HepG2 (cell line): ENCODE measurements at regions not wholly inside any gene's neighbourhood (a gene's known extent, or its start where the extent isn't known, plus 50 kb on each side); places are given as distances from the start of the nearest gene placed in this dataset.

ENCODE experiments used
- ATAC-seq: fragments of 200-7000 bp; cut with Tn5 transposase; 3 replicates; pipeline ENCODE4 v1.9.1; 2020; ENCODE audit warnings: mild to moderate bottlenecking, moderate library complexity
- BruUV-seq: library from RNA; stranded (reverse); fragments of 400-500 nt; replicated peaks from 2 replicates; lab custom pipeline; 2021; lab: Mats Ljungman, UMichigan
- CTCF ChIA-PET: fragments of 300-600 bp; formaldehyde crosslinking; extraction: SDS; loops from one replicate; lab custom pipeline; 2021; ENCODE audit warnings: low total read pairs, inconsistent platforms, low intra/inter-chr PET ratio; lab: Yijun Ruan, JAX
- POLR2A ChIA-PET: fragments of 350-600 bp; sonication (Branson Sonifier 250); formaldehyde crosslinking; loops from one replicate; lab custom pipeline; 2020; ENCODE audit warnings: antibody characterized with exemption, inconsistent platforms; lab: Yijun Ruan, JAX
- DNase-seq: peaks from one replicate; pipeline ENCODE4 v3.0.0-alpha.2; 2015; ENCODE audit warnings: low spot score
- FAIRE-seq: peaks from 3 replicates; lab custom pipeline; 2011; peaks lifted over from hg19 to GRCh38; lab: Jason Lieb, UNC
- H2AFZ ChIP-seq: one replicate; pipeline ENCODE4 v1.6.1; 2011; ENCODE audit warnings: low read length, inconsistent platforms
- H3K27ac ChIP-seq: fragments of 300-600 bp; 3 replicates; pipeline ENCODE4 v1.8.0; 2011; ENCODE audit warnings: mixed run types, mild to moderate bottlenecking, mixed read lengths, low read length, inconsistent platforms; ENCODE audit not compliant: insufficient read depth; ENCODE audit errors: extremely low read length
- H3K27me3 ChIP-seq, 2 experiments: fragments of 200-600 bp in 1 of 2; 2 replicates in 1 of 2; 3 replicates in 1 of 2; pipeline versions ENCODE4 v1.6.0 to v1.8.0; 2011; ENCODE audit warnings: low read length in 2 of 2, mild to moderate bottlenecking in 2 of 2, moderate library complexity in 2 of 2, inconsistent platforms in 1 of 2; ENCODE audit not compliant: insufficient read depth in 2 of 2, control insufficient read depth in 1 of 2
- H3K36me3 ChIP-seq, 2 experiments: fragments of 200-600 bp in 1 of 2; replicated peaks in 1 of 2; 2 replicates in 1 of 2; 3 replicates in 1 of 2; pipeline versions ENCODE4 v1.5.1 to v1.8.0; 2011; ENCODE audit warnings: low read length in 2 of 2, inconsistent platforms in 1 of 2; ENCODE audit not compliant: insufficient read depth in 2 of 2, control insufficient read depth in 1 of 2
- H3K4me1 ChIP-seq: 2 replicates; pipeline ENCODE4 v1.5.1; 2012; ENCODE audit warnings: low read length, inconsistent platforms; ENCODE audit not compliant: insufficient read depth
- H3K4me2 ChIP-seq: 2 replicates; pipeline ENCODE4 v1.6.0; 2011; ENCODE audit warnings: low read depth, low read length, inconsistent platforms
- H3K4me3 ChIP-seq, 3 experiments: fragments of 200-600 bp in 1 of 3; sonication (generic), shearing (Covaris generic) in 1 of 3; replicated peaks in 1 of 3; 2 replicates each; pipeline ENCODE4 v1.5.1; 2011 to 2016; ENCODE audit warnings: low read length in 3 of 3, inconsistent platforms in 2 of 3, low read depth in 2 of 3, mild to moderate bottlenecking in 2 of 3, control low read depth in 1 of 3, mixed read lengths in 1 of 3; ENCODE audit not compliant: insufficient read depth in 1 of 3
- H3K79me2 ChIP-seq: one replicate; pipeline ENCODE4 v1.6.1; 2011; ENCODE audit warnings: low read length, inconsistent platforms; ENCODE audit not compliant: insufficient read depth
- H3K9ac ChIP-seq: 2 replicates; pipeline ENCODE4 v1.6.0; 2011; ENCODE audit warnings: mild to moderate bottlenecking, low read depth, low read length, inconsistent platforms; ENCODE audit not compliant: insufficient read depth
- H3K9me3 ChIP-seq: 2 replicates; pipeline ENCODE4 v1.5.1; 2012; ENCODE audit warnings: mild to moderate bottlenecking, low read length
- H4K20me1 ChIP-seq: 2 replicates; pipeline ENCODE4 v1.6.0; 2011; ENCODE audit warnings: inconsistent platforms, mild to moderate bottlenecking, low read length, moderate library complexity; ENCODE audit not compliant: insufficient read depth
- ASH2L ChIP-seq: fragments of 300-600, 200-600 bp; sonication (generic); IDR thresholded peaks from 2 replicates; pipeline ENCODE4 v1.7.0; 2017; ENCODE audit warnings: low read depth, mild to moderate bottlenecking, moderate library complexity, mixed read lengths, low read length; ENCODE audit not compliant: insufficient read length
- BHLHE40 ChIP-seq: IDR thresholded peaks from 2 replicates; pipeline ENCODE4 v1.6.1; 2011; ENCODE audit warnings: low read length, improper control_type of control experiment
- CTCF ChIP-seq: sonication (generic); formaldehyde crosslinking; IDR thresholded peaks from 2 replicates; pipeline ENCODE4 v1.5.0; 2020; ENCODE audit warnings: mild to moderate bottlenecking, missing genetic modification reagents, moderate library complexity
- KDM1A ChIP-seq: IDR thresholded peaks from 2 replicates; pipeline ENCODE4 v1.6.1; 2016; ENCODE audit warnings: missing compliant biosample characterization
- LCORL ChIP-seq, 2 experiments: fragments of 450-650 bp in 1 of 2; sonication (generic) in 1 of 2; formaldehyde crosslinking in 1 of 2; IDR thresholded peaks; 2 replicates each; pipeline versions ENCODE4 v1.5.0 to v1.6.1; 2017 to 2020; ENCODE audit warnings: antibody characterized with exemption in 1 of 2, missing genetic modification reagents in 1 of 2
- NR2F2 ChIP-seq: IDR thresholded peaks from 2 replicates; pipeline ENCODE4 v1.6.1; 2012; ENCODE audit warnings: low read depth, inconsistent platforms, borderline replicate concordance
- STAG1 ChIP-seq: sonication (generic); formaldehyde crosslinking; IDR thresholded peaks from 2 replicates; pipeline ENCODE4 v1.4.0; 2020; ENCODE audit warnings: missing genetic modification reagents
- ZNF432 ChIP-seq: sonication (generic); formaldehyde crosslinking; IDR thresholded peaks from 2 replicates; pipeline ENCODE4 v1.5.0; 2020; ENCODE audit warnings: missing genetic modification reagents, mild to moderate bottlenecking, borderline replicate concordance
- ZNF629 ChIP-seq: sonication (generic); formaldehyde crosslinking; conservative IDR thresholded peaks from 2 replicates; pipeline ENCODE4 v1.5.0; 2020; ENCODE audit warnings: missing genetic modification reagents
- ZNF777 ChIP-seq: sonication (generic); formaldehyde crosslinking; IDR thresholded peaks from 2 replicates; pipeline ENCODE4 v1.4.0; 2020; ENCODE audit warnings: missing genetic modification reagents
- WGBS: methylation state at CpG from one replicate; pipeline ENCODE4 v1.1.6; 2017; ENCODE audit warnings: low lambda C conversion rate; 5-methylcytosine and 5-hydroxymethylcytosine counted together
- in situ Hi-C: cut with HindIII; loops from 2 replicates; pipeline ENCODE4 v1.10.0; 2017; ENCODE audit warnings: low pct_unique_long_range_greater_than_20kb; ENCODE audit not compliant: extremely low pct_ligation_motif_present
- intact Hi-C: fragments of 100-400 bp; cut with micrococcal nuclease; formaldehyde crosslinking; loops from one replicate; pipeline ENCODE4 v1.10.0; 2022; ENCODE audit not compliant: unreplicated experiment
- TF ChIP-seq, protein P1 (sequence below): sonication (generic); formaldehyde crosslinking; IDR thresholded peaks from 2 replicates; pipeline ENCODE4 v1.5.0; 2020; ENCODE audit warnings: mild to moderate bottlenecking, missing genetic modification reagents

DNA sequence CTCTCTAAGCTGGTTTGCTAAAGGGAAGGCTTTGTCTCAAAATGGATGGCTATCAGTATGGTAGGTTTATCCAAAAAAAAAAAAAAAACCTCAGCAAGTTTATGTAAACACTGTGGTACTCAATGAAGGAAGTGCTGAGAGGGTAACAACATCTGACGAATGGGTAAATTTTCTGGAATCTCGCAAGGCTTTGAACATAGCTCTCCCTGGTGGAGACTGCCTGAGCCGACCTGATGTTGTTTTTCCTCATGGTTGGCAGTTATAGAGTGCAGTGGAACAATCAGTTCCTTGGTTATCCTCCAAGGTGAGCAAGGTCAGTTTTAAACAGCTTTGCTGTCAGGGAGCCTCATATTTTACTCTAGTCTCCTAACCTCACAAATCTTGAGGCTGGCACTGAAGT lies 94.6 kb downstream of the ZPLD1 start:
- H3K4me2 ChIP-seq: no peak overlapping the region
- in situ Hi-C loops: no loop called here
- no peak overlapping the region for H3K4me3 ChIP-seq
- TF ChIP-seq STAG1 (CRISPR knock-in tag) (peak; percentile 55), CTCF (0 out of 2 replicates have a peak, but pooled peaks have one; percentile 19), KDM1A (CRISPR knock-in tag) (no peak), ASH2L (no peak), ZNF432 (no peak), NR2F2 (no peak), ZNF777 (CRISPR knock-in tag) (no peak), LCORL (IDR thresholded peaks at IDR 0.05) (no peak), LCORL (CRISPR knock-in tag; IDR thresholded peaks at IDR 0.05) (no peak), BHLHE40 (no peak), ZNF629 (no peak)
- TF ChIP-seq, protein P1, sequence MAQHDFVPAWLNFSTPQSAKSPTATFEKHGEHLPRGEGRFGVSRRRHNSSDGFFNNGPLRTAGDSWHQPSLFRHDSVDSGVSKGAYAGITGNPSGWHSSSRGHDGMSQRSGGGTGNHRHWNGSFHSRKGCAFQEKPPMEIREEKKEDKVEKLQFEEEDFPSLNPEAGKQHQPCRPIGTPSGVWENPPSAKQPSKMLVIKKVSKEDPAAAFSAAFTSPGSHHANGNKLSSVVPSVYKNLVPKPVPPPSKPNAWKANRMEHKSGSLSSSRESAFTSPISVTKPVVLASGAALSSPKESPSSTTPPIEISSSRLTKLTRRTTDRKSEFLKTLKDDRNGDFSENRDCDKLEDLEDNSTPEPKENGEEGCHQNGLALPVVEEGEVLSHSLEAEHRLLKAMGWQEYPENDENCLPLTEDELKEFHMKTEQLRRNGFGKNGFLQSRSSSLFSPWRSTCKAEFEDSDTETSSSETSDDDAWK: no peak
- DNase-seq (no peak), FAIRE-seq (no peak), ATAC-seq (peak; percentile 62; the same call in 2 of the 3 replicates)
- WGBS: 4% methylated on average over 3 of the region's 3 CpGs
- no peaks in the 10 kb centered on the region for H4K20me1 ChIP-seq
- no peaks in the 10 kb centered on the region for H3K9me3 ChIP-seq
- H3K36me3 ChIP-seq: no peaks in the 10 kb centered on the region
- H3K4me1 ChIP-seq: no peaks in the 10 kb centered on the region
- no peak overlapping the region for H2AFZ ChIP-seq
- no peaks in the 10 kb centered on the region for H3K79me2 ChIP-seq
- BruUV-seq: no TSS peak
- ChIA-PET CTCF (no interaction called here), POLR2A (no interaction called here)
- no peak overlapping the region for H3K27ac ChIP-seq
- H3K9ac ChIP-seq: no peak overlapping the region
- no peaks in the 10 kb centered on the region for H3K27me3 ChIP-seq
- intact Hi-C loops: loop anchor here (2.0 kb wide), 1 partner anchor 727 kb away; no protein-coding TSS in a partner anchor
